ENCODE measurements at regions not wholly inside any gene's neighbourhood (a gene's known extent, or its start where the extent isn't known, plus 50 kb on each side); places are given as distances from the start of the nearest gene placed in this dataset.

DNA sequence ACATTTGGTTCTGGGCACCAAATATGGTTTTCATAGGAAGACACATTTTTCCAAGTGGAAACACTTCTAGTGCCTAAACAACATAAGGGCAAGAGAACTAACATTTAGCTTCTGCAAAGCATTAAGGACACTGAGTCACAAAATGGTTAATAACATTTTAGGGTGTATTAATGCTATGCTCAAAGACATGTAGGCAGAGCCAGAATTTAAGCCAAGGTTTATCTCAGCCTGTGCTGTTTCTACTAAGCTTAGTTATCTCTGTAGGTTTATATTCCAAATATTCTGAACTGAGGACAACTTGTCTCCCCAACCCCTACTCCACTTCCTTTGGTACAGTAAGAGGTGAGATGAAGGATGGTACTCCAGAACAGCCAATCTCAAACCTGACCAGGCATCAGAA, 54.1 kb upstream of the AKAP13 start:
- TF ChIP-seq KDM4B (CRISPR knock-in tag; IDR thresholded peaks at IDR 0.05) (no peak), GATAD2A (CRISPR knock-in tag; IDR thresholded peaks at IDR 0.05) (no peak), EP300 (IDR thresholded peaks at IDR 0.05; ENCODE audit: low read depth in 2 of 2, low read length in 2 of 2) (no peak), EP300 (CRISPR knock-in tag; IDR thresholded peaks at IDR 0.05; ENCODE audit: borderline replicate concordance) (no peak), EZH2 (conservative IDR thresholded peaks at IDR 0.05; ENCODE audit: low read depth, low read length) (no peak), ZNF10 (CRISPR knock-in tag; IDR thresholded peaks at IDR 0.05; ENCODE audit: borderline replicate concordance, low read depth) (no peak), MAFG (CRISPR knock-in tag; IDR thresholded peaks at IDR 0.05) (no peak), POLR2A (IDR thresholded peaks at IDR 0.05; ENCODE audit: insufficient read depth in 1 of 2, low read depth in 2 of 2, low read length in 2 of 2) (no peak), ZNF335 (CRISPR knock-in tag; IDR thresholded peaks at IDR 0.05) (no peak), RAD21 (CRISPR knock-in tag; IDR thresholded peaks at IDR 0.05) (no peak), ETV6 (CRISPR knock-in tag; conservative IDR thresholded peaks at IDR 0.05) (no peak)
- TF ChIP-seq, protein P1, sequence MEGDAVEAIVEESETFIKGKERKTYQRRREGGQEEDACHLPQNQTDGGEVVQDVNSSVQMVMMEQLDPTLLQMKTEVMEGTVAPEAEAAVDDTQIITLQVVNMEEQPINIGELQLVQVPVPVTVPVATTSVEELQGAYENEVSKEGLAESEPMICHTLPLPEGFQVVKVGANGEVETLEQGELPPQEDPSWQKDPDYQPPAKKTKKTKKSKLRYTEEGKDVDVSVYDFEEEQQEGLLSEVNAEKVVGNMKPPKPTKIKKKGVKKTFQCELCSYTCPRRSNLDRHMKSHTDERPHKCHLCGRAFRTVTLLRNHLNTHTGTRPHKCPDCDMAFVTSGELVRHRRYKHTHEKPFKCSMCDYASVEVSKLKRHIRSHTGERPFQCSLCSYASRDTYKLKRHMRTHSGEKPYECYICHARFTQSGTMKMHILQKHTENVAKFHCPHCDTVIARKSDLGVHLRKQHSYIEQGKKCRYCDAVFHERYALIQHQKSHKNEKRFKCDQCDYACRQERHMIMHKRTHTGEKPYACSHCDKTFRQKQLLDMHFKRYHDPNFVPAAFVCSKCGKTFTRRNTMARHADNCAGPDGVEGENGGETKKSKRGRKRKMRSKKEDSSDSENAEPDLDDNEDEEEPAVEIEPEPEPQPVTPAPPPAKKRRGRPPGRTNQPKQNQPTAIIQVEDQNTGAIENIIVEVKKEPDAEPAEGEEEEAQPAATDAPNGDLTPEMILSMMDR (CRISPR knock-in tag; IDR thresholded peaks at IDR 0.05) = no peak
- TF ChIP-seq, protein P2, sequence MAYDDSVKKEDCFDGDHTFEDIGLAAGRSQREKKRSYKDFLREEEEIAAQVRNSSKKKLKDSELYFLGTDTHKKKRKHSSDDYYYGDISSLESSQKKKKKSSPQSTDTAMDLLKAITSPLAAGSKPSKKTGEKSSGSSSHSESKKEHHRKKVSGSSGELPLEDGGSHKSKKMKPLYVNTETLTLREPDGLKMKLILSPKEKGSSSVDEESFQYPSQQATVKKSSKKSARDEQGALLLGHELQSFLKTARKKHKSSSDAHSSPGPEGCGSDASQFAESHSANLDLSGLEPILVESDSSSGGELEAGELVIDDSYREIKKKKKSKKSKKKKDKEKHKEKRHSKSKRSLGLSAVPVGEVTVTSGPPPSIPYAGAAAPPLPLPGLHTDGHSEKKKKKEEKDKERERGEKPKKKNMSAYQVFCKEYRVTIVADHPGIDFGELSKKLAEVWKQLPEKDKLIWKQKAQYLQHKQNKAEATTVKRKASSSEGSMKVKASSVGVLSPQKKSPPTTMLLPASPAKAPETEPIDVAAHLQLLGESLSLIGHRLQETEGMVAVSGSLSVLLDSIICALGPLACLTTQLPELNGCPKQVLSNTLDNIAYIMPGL (CRISPR knock-in tag; IDR thresholded peaks at IDR 0.05; ENCODE audit: borderline replicate concordance in 1 of 2, low read depth in 1 of 2) = no peak
- TF ChIP-seq, protein P3, sequence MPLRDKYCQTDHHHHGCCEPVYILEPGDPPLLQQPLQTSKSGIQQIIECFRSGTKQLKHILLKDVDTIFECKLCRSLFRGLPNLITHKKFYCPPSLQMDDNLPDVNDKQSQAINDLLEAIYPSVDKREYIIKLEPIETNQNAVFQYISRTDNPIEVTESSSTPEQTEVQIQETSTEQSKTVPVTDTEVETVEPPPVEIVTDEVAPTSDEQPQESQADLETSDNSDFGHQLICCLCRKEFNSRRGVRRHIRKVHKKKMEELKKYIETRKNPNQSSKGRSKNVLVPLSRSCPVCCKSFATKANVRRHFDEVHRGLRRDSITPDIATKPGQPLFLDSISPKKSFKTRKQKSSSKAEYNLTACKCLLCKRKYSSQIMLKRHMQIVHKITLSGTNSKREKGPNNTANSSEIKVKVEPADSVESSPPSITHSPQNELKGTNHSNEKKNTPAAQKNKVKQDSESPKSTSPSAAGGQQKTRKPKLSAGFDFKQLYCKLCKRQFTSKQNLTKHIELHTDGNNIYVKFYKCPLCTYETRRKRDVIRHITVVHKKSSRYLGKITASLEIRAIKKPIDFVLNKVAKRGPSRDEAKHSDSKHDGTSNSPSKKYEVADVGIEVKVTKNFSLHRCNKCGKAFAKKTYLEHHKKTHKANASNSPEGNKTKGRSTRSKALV (CRISPR knock-in tag; IDR thresholded peaks at IDR 0.05) = no peak
